GM23338 (cell line): ENCODE measurements at regions not wholly inside any gene's neighbourhood (a gene's known extent, or its start where the extent isn't known, plus 50 kb on each side); places are given as distances from the start of the nearest gene placed in this dataset.

Experiments used
- CREB1 ChIP-seq: fragments of 250-450 bp; sonication (Bioruptor Pico); IDR thresholded peaks from 2 replicates; pipeline ENCODE4 v1.5.0; 2020; ENCODE audit warnings: low read depth, mild to moderate bottlenecking, moderate library complexity
- EZH2 ChIP-seq: fragments of 200-600 bp; sonication (generic); IDR thresholded peaks from one replicate; pipeline ENCODE4 v1.8.0; 2017; ENCODE audit warnings: antibody characterized with exemption, mild to moderate bottlenecking, low read depth; ENCODE audit not compliant: unreplicated experiment
- EZH2phosphoT487 ChIP-seq: fragments of 200-600 bp; sonication (generic); IDR thresholded peaks from one replicate; pipeline ENCODE4 v1.8.1; 2018; ENCODE audit warnings: antibody characterized with exemption; ENCODE audit not compliant: unreplicated experiment
- JUNB ChIP-seq: IDR thresholded peaks from one replicate; pipeline ENCODE4 v1.6.1; 2016; ENCODE audit warnings: antibody characterized with exemption; ENCODE audit not compliant: unreplicated experiment
- NANOG ChIP-seq: IDR thresholded peaks from 2 replicates; pipeline ENCODE4 v1.6.1; 2016; ENCODE audit warnings: antibody characterized with exemption, borderline replicate concordance
- POLR2AphosphoS5 ChIP-seq: IDR thresholded peaks from 2 replicates; pipeline ENCODE4 v1.6.1; 2016; ENCODE audit warnings: antibody characterized with exemption, low read depth
- STAT1 ChIP-seq: IDR thresholded peaks from one replicate; pipeline ENCODE4 v1.6.1; 2016; ENCODE audit warnings: antibody characterized with exemption; ENCODE audit not compliant: unreplicated experiment
- ZNF114 ChIP-seq: fragments of 250-450 bp; sonication (Bioruptor Pico); IDR thresholded peaks from 2 replicates; pipeline ENCODE4 v1.5.0; 2020; ENCODE audit warnings: mild to moderate bottlenecking, moderate library complexity
- ZNF331 ChIP-seq: fragments of 250-450 bp; sonication (Bioruptor Pico); IDR thresholded peaks from 2 replicates; pipeline ENCODE4 v1.5.0; 2020; ENCODE audit warnings: low read depth, mild to moderate bottlenecking, moderate library complexity
- TF ChIP-seq, protein P1 (sequence below), 2 experiments: fragments of 200-600 bp in 1 of 2; sonication (generic) in 1 of 2; conservative IDR thresholded peaks; 2 replicates each; pipeline versions ENCODE4 v1.5.1 to v1.6.1; 2016 to 2017; ENCODE audit warnings: antibody characterized with exemption in 2 of 2, low read depth in 2 of 2, mild to moderate bottlenecking in 2 of 2, moderate library complexity in 1 of 2
- TF ChIP-seq, protein P2 (sequence below): IDR thresholded peaks from 2 replicates; pipeline ENCODE4 v1.6.1; 2016; ENCODE audit warnings: antibody characterized with exemption
- TF ChIP-seq, protein P3 (sequence below): IDR thresholded peaks from one replicate; pipeline ENCODE4 v1.6.1; 2018; ENCODE audit warnings: antibody characterized with exemption; ENCODE audit not compliant: unreplicated experiment
- TF ChIP-seq, protein P4 (sequence below): fragments of 250-450 bp; sonication (Bioruptor Pico); IDR thresholded peaks from 2 replicates; pipeline ENCODE4 v1.5.0; 2020; ENCODE audit warnings: mild to moderate bottlenecking, moderate library complexity

DNA sequence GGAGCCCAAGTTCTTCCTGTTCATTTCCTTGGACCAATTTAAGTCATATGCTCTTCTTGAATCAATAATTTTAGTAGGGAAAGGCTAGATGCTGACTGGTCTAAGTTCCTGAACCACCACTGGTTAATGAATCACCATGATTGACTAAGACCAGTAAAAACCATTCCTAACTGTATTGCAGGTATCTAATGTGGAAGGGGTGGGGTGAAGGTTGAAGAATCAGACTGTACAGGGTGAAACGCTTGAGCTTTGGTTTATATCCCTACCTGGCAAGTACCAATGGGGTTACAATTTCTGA is 100.1 kb downstream of the DYRK2 start:
- no peak for TF ChIP-seq POLR2AphosphoS5
- TF ChIP-seq, protein P1, sequence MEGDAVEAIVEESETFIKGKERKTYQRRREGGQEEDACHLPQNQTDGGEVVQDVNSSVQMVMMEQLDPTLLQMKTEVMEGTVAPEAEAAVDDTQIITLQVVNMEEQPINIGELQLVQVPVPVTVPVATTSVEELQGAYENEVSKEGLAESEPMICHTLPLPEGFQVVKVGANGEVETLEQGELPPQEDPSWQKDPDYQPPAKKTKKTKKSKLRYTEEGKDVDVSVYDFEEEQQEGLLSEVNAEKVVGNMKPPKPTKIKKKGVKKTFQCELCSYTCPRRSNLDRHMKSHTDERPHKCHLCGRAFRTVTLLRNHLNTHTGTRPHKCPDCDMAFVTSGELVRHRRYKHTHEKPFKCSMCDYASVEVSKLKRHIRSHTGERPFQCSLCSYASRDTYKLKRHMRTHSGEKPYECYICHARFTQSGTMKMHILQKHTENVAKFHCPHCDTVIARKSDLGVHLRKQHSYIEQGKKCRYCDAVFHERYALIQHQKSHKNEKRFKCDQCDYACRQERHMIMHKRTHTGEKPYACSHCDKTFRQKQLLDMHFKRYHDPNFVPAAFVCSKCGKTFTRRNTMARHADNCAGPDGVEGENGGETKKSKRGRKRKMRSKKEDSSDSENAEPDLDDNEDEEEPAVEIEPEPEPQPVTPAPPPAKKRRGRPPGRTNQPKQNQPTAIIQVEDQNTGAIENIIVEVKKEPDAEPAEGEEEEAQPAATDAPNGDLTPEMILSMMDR (conservative IDR thresholded peaks at IDR 0.05; ENCODE audit: low read depth in 2 of 2) = no peak
- TF ChIP-seq CREB1 (CRISPR knock-in tag) = no peak
- TF ChIP-seq, protein P2, sequence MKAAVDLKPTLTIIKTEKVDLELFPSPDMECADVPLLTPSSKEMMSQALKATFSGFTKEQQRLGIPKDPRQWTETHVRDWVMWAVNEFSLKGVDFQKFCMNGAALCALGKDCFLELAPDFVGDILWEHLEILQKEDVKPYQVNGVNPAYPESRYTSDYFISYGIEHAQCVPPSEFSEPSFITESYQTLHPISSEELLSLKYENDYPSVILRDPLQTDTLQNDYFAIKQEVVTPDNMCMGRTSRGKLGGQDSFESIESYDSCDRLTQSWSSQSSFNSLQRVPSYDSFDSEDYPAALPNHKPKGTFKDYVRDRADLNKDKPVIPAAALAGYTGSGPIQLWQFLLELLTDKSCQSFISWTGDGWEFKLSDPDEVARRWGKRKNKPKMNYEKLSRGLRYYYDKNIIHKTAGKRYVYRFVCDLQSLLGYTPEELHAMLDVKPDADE = no peak
- TF ChIP-seq NANOG = no peak
- TF ChIP-seq EZH2 = no peak
- TF ChIP-seq, protein P3, sequence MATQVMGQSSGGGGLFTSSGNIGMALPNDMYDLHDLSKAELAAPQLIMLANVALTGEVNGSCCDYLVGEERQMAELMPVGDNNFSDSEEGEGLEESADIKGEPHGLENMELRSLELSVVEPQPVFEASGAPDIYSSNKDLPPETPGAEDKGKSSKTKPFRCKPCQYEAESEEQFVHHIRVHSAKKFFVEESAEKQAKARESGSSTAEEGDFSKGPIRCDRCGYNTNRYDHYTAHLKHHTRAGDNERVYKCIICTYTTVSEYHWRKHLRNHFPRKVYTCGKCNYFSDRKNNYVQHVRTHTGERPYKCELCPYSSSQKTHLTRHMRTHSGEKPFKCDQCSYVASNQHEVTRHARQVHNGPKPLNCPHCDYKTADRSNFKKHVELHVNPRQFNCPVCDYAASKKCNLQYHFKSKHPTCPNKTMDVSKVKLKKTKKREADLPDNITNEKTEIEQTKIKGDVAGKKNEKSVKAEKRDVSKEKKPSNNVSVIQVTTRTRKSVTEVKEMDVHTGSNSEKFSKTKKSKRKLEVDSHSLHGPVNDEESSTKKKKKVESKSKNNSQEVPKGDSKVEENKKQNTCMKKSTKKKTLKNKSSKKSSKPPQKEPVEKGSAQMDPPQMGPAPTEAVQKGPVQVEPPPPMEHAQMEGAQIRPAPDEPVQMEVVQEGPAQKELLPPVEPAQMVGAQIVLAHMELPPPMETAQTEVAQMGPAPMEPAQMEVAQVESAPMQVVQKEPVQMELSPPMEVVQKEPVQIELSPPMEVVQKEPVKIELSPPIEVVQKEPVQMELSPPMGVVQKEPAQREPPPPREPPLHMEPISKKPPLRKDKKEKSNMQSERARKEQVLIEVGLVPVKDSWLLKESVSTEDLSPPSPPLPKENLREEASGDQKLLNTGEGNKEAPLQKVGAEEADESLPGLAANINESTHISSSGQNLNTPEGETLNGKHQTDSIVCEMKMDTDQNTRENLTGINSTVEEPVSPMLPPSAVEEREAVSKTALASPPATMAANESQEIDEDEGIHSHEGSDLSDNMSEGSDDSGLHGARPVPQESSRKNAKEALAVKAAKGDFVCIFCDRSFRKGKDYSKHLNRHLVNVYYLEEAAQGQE = no peak
- no peak for TF ChIP-seq JUNB
- TF ChIP-seq EZH2phosphoT487 = no peak
- TF ChIP-seq ZNF114 = no peak
- TF ChIP-seq, protein P4, sequence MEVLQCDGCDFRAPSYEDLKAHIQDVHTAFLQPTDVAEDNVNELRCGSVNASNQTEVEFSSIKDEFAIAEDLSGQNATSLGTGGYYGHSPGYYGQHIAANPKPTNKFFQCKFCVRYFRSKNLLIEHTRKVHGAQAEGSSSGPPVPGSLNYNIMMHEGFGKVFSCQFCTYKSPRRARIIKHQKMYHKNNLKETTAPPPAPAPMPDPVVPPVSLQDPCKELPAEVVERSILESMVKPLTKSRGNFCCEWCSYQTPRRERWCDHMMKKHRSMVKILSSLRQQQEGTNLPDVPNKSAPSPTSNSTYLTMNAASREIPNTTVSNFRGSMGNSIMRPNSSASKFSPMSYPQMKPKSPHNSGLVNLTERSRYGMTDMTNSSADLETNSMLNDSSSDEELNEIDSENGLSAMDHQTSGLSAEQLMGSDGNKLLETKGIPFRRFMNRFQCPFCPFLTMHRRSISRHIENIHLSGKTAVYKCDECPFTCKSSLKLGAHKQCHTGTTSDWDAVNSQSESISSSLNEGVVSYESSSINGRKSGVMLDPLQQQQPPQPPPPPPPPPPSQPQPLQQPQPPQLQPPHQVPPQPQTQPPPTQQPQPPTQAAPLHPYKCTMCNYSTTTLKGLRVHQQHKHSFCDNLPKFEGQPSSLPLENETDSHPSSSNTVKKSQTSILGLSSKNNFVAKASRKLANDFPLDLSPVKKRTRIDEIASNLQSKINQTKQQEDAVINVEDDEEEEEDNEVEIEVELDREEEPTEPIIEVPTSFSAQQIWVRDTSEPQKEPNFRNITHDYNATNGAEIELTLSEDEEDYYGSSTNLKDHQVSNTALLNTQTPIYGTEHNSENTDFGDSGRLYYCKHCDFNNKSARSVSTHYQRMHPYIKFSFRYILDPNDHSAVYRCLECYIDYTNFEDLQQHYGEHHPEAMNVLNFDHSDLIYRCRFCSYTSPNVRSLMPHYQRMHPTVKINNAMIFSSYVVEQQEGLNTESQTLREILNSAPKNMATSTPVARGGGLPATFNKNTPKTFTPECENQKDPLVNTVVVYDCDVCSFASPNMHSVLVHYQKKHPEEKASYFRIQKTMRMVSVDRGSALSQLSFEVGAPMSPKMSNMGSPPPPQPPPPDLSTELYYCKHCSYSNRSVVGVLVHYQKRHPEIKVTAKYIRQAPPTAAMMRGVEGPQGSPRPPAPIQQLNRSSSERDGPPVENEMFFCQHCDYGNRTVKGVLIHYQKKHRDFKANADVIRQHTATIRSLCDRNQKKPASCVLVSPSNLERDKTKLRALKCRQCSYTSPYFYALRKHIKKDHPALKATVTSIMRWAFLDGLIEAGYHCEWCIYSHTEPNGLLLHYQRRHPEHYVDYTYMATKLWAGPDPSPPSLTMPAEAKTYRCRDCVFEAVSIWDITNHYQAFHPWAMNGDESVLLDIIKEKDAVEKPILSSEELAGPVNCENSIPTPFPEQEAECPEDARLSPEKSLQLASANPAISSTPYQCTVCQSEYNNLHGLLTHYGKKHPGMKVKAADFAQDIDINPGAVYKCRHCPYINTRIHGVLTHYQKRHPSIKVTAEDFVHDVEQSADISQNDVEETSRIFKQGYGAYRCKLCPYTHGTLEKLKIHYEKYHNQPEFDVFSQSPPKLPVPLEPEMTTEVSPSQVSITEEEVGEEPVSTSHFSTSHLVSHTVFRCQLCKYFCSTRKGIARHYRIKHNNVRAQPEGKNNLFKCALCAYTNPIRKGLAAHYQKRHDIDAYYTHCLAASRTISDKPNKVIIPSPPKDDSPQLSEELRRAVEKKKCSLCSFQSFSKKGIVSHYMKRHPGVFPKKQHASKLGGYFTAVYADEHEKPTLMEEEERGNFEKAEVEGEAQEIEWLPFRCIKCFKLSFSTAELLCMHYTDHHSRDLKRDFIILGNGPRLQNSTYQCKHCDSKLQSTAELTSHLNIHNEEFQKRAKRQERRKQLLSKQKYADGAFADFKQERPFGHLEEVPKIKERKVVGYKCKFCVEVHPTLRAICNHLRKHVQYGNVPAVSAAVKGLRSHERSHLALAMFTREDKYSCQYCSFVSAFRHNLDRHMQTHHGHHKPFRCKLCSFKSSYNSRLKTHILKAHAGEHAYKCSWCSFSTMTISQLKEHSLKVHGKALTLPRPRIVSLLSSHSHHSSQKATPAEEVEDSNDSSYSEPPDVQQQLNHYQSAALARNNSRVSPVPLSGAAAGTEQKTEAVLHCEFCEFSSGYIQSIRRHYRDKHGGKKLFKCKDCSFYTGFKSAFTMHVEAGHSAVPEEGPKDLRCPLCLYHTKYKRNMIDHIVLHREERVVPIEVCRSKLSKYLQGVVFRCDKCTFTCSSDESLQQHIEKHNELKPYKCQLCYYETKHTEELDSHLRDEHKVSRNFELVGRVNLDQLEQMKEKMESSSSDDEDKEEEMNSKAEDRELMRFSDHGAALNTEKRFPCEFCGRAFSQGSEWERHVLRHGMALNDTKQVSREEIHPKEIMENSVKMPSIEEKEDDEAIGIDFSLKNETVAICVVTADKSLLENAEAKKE (CRISPR knock-in tag) = no peak
- no peak for TF ChIP-seq STAT1
- no peak for TF ChIP-seq ZNF331
